ENCODE measurements at regions not wholly inside any gene's neighbourhood (a gene's known extent, or its start where the extent isn't known, plus 50 kb on each side); places are given as distances from the start of the nearest gene placed in this dataset.
"Not testable (repeated sequence)": the region's sequence is repeated elsewhere in the genome, so short reads cannot be mapped to it uniquely, and the experiment has no call there.

DNA sequence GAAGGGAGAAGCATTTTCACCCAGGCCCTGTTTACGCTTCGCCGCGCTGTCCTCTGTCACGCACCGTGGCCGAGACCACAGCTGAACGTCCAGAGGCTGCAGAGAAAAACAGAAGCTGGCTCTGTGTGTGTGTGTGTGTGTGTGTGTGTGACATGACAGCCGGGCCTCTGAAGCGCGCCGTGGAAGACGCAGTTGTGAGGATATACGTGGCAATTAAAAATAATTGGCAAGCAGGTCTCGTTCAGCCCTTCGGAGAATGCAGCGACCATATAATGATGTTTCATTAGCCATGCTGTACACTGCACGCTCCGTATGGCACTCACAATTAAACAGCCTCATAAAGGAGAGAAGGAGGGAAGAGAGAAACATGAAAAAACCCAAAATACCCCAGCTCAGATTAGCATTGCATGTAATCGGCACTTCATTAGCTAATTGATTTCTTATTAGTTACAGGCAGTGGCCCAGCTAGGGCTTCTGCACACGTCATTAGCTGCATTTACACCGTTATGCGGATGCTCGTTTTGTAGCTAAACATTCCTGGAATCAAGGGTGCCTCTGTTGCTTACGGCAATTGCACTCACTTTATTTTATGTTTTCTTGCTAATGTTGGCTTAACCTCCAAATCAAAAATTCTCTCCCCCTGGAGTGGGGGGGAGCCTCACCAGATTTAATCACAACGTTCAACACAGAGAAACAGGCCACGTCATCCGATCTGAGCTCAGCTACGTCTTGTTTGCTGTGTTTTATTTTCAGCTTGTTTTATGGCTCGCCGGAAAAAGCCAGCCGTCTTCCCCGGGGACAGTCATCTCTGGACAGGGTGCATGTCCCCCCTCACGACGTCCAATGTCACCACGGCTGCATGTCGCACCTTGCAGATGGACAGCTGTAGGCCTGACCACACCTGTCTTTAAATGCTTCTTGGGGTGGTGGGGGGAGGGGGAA is 74.6 kb upstream of the SHOX start:
- no peak for DNase-seq (ENCODE audit: low read depth)
- H3K79me2 ChIP-seq (ENCODE audit: insufficient read depth, low read length), result no peaks in the 10 kb centered on the region
- no peak overlapping the region for H3K9ac ChIP-seq (ENCODE audit: low read length)
- no peak overlapping the region for H3K4me3 ChIP-seq (ENCODE audit: insufficient read depth, low read depth, low read length)
- Mint-ChIP-seq H3K9me3 (ENCODE audit: unreplicated experiment) (peaks cover 6% of the 10 kb centered on the region), H3K4me3 (ENCODE audit: unreplicated experiment) (no peak overlapping the region), H3K27ac (ENCODE audit: unreplicated experiment) (no peak overlapping the region), H3K4me1 (ENCODE audit: low read depth, unreplicated experiment) (no peaks in the 10 kb centered on the region), H3K27me3 (ENCODE audit: low read depth, unreplicated experiment) (no peaks in the 10 kb centered on the region), H3K36me3 (ENCODE audit: low read depth, unreplicated experiment) (no peaks in the 10 kb centered on the region)
- H4K20me1 ChIP-seq (ENCODE audit: insufficient read depth, low read length), result no peaks in the 10 kb centered on the region
- no peak overlapping the region for H3K4me2 ChIP-seq (ENCODE audit: low read length)
- FAIRE-seq, result no peak
- H3K9me3 ChIP-seq (ENCODE audit: insufficient read depth, low read depth, low read length), result peaks cover 3% of the 10 kb centered on the region
- H3K27me3 ChIP-seq (ENCODE audit: insufficient read depth, low read length), result no peaks in the 10 kb centered on the region
- H3K36me3 ChIP-seq (ENCODE audit: insufficient read depth, low read length), result no peaks in the 10 kb centered on the region
- no peak overlapping the region for H2AFZ ChIP-seq (ENCODE audit: low read depth, low read length)
- no peak overlapping the region for H3K27ac ChIP-seq (ENCODE audit: low read depth, low read length)
- no peaks in the 10 kb centered on the region for H3K4me1 ChIP-seq (ENCODE audit: insufficient read depth, low read length)
- TF ChIP-seq EZH2 (IDR thresholded peaks at IDR 0.05; ENCODE audit: insufficient read depth, low read length), result no peak
- no peak for TF ChIP-seq CTCF (IDR thresholded peaks at IDR 0.05; ENCODE audit: insufficient read depth, low read depth, low read length)

GRCh38 chrX:557601-558000 is 73.0 kb upstream of the SHOX start:
- not testable (repeated sequence) for H3K27me3 Mint-ChIP-seq (ENCODE audit: low read depth, unreplicated experiment); H3K4me2 ChIP-seq (ENCODE audit: low read length); H4K20me1 ChIP-seq (ENCODE audit: insufficient read depth, low read length); H3K36me3 ChIP-seq (ENCODE audit: insufficient read depth, low read length); DNase-seq (ENCODE audit: low read depth); H3K4me3 ChIP-seq (ENCODE audit: insufficient read depth, low read depth, low read length); H3K27me3 ChIP-seq (ENCODE audit: insufficient read depth, low read length); H3K9me3 ChIP-seq (ENCODE audit: insufficient read depth, low read depth, low read length); H3K9me3 Mint-ChIP-seq (ENCODE audit: unreplicated experiment); H3K4me1 ChIP-seq (ENCODE audit: insufficient read depth, low read length); H3K27ac ChIP-seq (ENCODE audit: low read depth, low read length); H3K36me3 Mint-ChIP-seq (ENCODE audit: low read depth, unreplicated experiment); H3K4me3 Mint-ChIP-seq (ENCODE audit: unreplicated experiment); H3K4me1 Mint-ChIP-seq (ENCODE audit: low read depth, unreplicated experiment); H2AFZ ChIP-seq (ENCODE audit: low read depth, low read length); H3K79me2 ChIP-seq (ENCODE audit: insufficient read depth, low read length); FAIRE-seq; H3K9ac ChIP-seq (ENCODE audit: low read length); H3K27ac Mint-ChIP-seq (ENCODE audit: unreplicated experiment)

DNA sequence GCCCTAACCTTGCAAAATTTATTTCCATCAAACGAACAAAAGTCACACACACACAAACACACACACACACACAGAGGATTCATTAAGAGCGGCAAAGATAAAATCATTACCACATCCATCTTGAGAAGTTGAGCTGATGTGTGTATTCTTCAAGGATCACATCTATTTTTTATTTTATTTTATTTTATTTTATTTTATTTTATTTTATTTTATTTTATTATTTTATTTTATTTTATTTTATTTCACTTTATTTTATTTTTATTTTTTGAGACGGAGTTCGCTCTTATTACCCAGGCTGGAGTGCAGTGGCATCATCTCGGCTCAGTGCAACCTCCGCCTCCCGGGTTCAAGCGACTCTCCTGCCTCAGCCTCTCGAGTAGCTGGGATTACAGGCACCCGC is 71.3 kb upstream of the SHOX start:
- not testable (repeated sequence) for H3K9me3 ChIP-seq (ENCODE audit: insufficient read depth, low read depth, low read length); H3K9me3 Mint-ChIP-seq (ENCODE audit: unreplicated experiment); H3K79me2 ChIP-seq (ENCODE audit: insufficient read depth, low read length); DNase-seq (ENCODE audit: low read depth); H3K4me1 ChIP-seq (ENCODE audit: insufficient read depth, low read length); H3K27ac Mint-ChIP-seq (ENCODE audit: unreplicated experiment); H4K20me1 ChIP-seq (ENCODE audit: insufficient read depth, low read length); H3K4me3 ChIP-seq (ENCODE audit: insufficient read depth, low read depth, low read length); H3K27me3 ChIP-seq (ENCODE audit: insufficient read depth, low read length); H3K4me1 Mint-ChIP-seq (ENCODE audit: low read depth, unreplicated experiment); H3K4me2 ChIP-seq (ENCODE audit: low read length); FAIRE-seq; H3K4me3 Mint-ChIP-seq (ENCODE audit: unreplicated experiment); H2AFZ ChIP-seq (ENCODE audit: low read depth, low read length); H3K27me3 Mint-ChIP-seq (ENCODE audit: low read depth, unreplicated experiment); H3K36me3 ChIP-seq (ENCODE audit: insufficient read depth, low read length); H3K27ac ChIP-seq (ENCODE audit: low read depth, low read length); H3K9ac ChIP-seq (ENCODE audit: low read length); H3K36me3 Mint-ChIP-seq (ENCODE audit: low read depth, unreplicated experiment)

Measured in astrocyte (in vitro differentiated cells and primary cell).